GM06990 (cell line): ENCODE measurements at regions not wholly inside any gene's neighbourhood (a gene's known extent, or its start where the extent isn't known, plus 50 kb on each side); places are given as distances from the start of the nearest gene placed in this dataset.

Experiments used
- DNase-seq: peaks from one replicate; pipeline ENCODE4 v3.0.0-alpha.2; 2011; ENCODE audit not compliant: insufficient read length; ENCODE audit errors: extremely low read depth
- H3K27me3 ChIP-seq: replicated peaks from 2 replicates; pipeline ENCODE4 v1.6.0; 2011; ENCODE audit warnings: low read length; ENCODE audit not compliant: control insufficient read depth, insufficient read depth
- H3K36me3 ChIP-seq: 2 replicates; pipeline ENCODE4 v1.5.1; 2011; ENCODE audit warnings: low read length; ENCODE audit not compliant: control insufficient read depth, insufficient read depth
- H3K4me3 ChIP-seq: replicated peaks from 2 replicates; pipeline ENCODE4 v1.5.1; 2011; ENCODE audit warnings: low read depth, mild to moderate bottlenecking, control low read depth, low read length
- TF ChIP-seq, protein P1 (sequence below): IDR thresholded peaks from 2 replicates; pipeline ENCODE4 v1.5.1; 2011; ENCODE audit warnings: low read length, control low read depth, mild to moderate bottlenecking, inconsistent platforms; ENCODE audit not compliant: insufficient read depth, poor library complexity, severe bottlenecking

GRCh38 chr20:52404671-52405070 lies 213.1 kb upstream of the ZFP64 start:
- Histone ChIP-seq H3K4me3 (no peak overlapping the region), H3K27me3 (no peaks in the 10 kb centered on the region; the same call in 1 of the 2 replicates), H3K36me3 (no peaks in the 10 kb centered on the region)
- no peak for DNase-seq
- TF ChIP-seq, protein P1, sequence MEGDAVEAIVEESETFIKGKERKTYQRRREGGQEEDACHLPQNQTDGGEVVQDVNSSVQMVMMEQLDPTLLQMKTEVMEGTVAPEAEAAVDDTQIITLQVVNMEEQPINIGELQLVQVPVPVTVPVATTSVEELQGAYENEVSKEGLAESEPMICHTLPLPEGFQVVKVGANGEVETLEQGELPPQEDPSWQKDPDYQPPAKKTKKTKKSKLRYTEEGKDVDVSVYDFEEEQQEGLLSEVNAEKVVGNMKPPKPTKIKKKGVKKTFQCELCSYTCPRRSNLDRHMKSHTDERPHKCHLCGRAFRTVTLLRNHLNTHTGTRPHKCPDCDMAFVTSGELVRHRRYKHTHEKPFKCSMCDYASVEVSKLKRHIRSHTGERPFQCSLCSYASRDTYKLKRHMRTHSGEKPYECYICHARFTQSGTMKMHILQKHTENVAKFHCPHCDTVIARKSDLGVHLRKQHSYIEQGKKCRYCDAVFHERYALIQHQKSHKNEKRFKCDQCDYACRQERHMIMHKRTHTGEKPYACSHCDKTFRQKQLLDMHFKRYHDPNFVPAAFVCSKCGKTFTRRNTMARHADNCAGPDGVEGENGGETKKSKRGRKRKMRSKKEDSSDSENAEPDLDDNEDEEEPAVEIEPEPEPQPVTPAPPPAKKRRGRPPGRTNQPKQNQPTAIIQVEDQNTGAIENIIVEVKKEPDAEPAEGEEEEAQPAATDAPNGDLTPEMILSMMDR = no peak

DNA sequence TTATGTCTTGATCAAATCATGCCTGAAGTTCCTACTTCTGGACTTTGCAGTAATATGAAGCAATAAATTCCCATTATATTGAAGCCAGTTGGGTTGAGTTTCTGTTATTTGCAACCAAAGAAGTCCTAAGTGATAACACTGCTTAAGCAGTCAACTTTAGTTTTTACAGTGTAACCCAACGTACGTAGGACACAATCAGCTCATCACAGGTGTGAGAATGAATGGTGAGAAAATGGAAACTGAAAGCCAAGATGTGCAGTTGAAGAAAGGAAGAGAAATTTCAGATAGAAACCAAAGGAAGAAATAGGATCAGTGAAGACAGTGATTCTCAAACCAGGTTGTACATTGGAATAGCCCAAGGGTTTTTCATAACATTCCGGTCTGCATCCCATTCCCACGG lies 211.4 kb upstream of the ZFP64 start:
- TF ChIP-seq, protein P1 = no peak
- no peak for DNase-seq
- no peaks in the 10 kb centered on the region for H3K36me3 ChIP-seq
- no peaks in the 10 kb centered on the region; the same call in 1 of the 2 replicates for H3K27me3 ChIP-seq
- H3K4me3 ChIP-seq = no peak overlapping the region

GRCh38 chr20:52402514-52402913 lies 210.9 kb upstream of the ZFP64 start:
- Histone ChIP-seq H3K36me3 (no peaks in the 10 kb centered on the region), H3K27me3 (no peaks in the 10 kb centered on the region; the same call in 1 of the 2 replicates), H3K4me3 (no peak overlapping the region)
- TF ChIP-seq, protein P1 = no peak
- DNase-seq = no peak

DNA sequence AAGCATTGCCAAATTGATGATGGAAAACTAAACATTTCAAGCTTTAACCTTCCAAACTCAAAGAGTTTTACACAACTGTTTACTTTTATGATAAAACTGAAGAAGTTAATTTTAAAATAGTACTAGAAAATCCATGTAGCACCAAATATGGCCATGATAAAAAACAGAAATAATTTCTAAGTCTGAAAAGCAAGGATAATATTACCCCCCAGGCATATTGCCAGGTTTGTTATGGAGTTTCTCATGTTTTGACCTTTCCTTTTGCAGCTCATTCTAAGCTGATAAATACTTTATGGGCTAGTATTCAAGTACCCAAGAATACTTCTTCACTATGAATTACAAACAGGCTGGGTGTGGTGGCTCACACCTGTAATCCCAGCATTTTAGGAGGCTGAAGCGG lies 209.9 kb upstream of the ZFP64 start:
- TF ChIP-seq, protein P1 = no peak
- Histone ChIP-seq H3K4me3 (no peak overlapping the region), H3K27me3 (no peaks in the 10 kb centered on the region; the same call in 1 of the 2 replicates), H3K36me3 (no peaks in the 10 kb centered on the region)
- no peak for DNase-seq

DNA sequence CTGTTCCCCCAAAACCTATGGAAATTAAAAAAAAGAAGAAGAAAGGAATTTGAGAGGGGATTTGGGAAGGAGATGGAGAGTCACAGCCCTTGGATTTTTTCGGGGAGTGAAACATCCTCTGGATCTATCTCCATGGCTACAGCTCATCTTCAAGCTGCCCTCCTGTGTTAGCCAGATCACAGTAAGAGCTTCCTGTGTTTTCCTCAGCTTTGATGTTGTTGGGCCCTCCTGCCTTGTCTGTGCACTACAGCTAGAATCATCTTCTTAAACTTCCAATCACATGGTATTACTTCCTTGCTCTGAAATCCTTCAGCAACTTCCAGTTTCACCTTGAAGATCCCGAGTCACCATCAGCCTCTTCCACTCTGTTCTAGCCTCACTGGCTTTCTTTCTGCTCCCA lies 207.8 kb upstream of the ZFP64 start:
- Histone ChIP-seq H3K36me3 (no peaks in the 10 kb centered on the region), H3K27me3 (no peaks in the 10 kb centered on the region; the same call in 1 of the 2 replicates), H3K4me3 (no peak overlapping the region)
- no peak for DNase-seq
- TF ChIP-seq, protein P1 = no peak

- no peaks in the 10 kb centered on the region for H3K27me3 ChIP-seq
- no peak overlapping the region for H3K4me3 ChIP-seq
- TF ChIP-seq, protein P1 = no peak
- no peaks in the 10 kb centered on the region for H3K36me3 ChIP-seq
- DNase-seq = no peak
These were observed 198.0 kb upstream of the ZFP64 start for GRCh38 chr20:52389606-52390005.
